IPS-NIHi7 (cell line): ENCODE measurements at regions not wholly inside any gene's neighbourhood (a gene's known extent, or its start where the extent isn't known, plus 50 kb on each side); places are given as distances from the start of the nearest gene placed in this dataset.
A peak's percentile ranks its signal among the peaks of the same experiment; 100 is the strongest.
"Not testable (repeated sequence)": the region's sequence is repeated elsewhere in the genome, so short reads cannot be mapped to it uniquely, and the experiment has no call there.

ENCODE experiments used
- DNase-seq: peaks from one replicate; pipeline ENCODE4 v3.0.0; 2012; ENCODE audit warnings: mixed read lengths; ENCODE audit errors: extremely low spot score

DNA sequence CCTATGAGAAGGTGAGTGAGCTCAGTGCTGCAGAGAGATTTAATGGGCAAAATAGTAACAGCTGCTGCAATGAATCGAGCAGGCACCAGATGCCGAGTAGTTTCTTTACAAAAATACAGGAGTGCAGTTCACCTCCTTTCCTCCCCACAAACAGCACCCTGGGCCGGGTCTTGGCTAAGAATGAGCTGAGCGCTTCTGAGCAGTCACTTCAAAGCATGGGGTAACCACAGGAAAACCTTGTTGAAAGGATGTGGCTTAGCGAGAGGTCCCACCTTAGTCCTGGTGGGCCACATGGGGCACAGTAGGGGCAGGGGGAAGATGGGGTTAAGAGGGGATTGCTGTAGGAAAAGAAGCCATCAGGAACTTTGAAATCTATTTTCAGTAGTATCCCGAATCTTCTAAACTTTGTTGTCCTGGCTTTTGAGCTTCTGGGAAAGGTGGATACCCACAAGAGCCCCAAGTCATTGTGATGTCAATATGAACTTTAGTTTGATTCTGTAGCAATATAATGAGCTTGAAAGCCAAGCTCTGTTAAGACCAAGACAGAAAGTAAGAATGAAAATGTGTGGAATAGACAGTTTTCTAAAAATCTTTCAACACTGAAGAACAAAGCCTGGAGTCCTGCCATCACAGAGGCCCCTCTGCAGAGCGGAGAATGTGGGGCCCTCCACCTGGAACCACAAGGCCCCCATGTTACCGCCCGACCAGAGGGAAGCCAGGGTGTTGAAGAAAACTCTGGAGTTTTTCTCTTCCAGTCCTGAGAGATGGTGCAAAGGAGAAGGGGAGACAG, 101.0 kb upstream of the ZNF236 start:
- no peak for DNase-seq

- no peak for DNase-seq
These were observed 101.7 kb upstream of the ZNF236 start for GRCh38 chr18:76720683-76721082.

- no peak for DNase-seq
These were observed 107.2 kb upstream of the ZNF236 start for GRCh38 chr18:76715012-76715610.

- DNase-seq = no peak
These were observed 108.9 kb upstream of the ZNF236 start for GRCh38 chr18:76713432-76713831.

DNA sequence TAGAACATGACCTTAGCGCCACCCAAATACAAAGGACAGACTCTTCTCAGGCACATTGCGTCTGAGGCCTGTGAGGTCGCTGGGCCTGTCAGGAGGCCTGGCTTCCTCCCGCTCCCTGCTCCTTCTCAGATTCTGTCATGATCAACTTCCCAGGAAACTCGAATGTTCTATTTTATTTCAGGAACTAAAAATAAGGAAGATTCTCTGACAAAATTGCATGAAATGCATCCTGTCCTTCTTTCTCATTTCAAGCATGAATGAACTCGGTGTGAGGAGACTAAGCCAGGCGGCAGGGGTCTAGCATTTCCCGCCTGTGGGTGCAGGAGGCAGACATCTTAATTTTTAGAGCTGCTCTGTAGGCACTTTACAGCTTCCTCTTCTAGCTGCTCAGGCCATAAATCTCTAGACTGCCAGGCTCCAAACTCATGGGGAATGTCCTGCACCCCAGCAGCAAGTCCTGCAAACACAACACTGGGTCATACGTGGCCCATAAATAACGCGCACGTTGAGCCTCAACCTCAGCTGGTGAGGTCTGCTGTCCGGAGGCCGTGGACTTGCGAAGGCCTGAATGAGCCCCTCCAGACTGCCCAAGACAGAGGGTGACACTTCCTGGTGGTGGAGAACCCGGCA, 109.7 kb upstream of the ZNF236 start:
- no peak for DNase-seq

- DNase-seq = no peak
These were observed 111.5 kb upstream of the ZNF236 start for GRCh38 chr18:76710646-76711520.

- DNase-seq = peak; percentile 76
These were observed 112.4 kb upstream of the ZNF236 start for GRCh38 chr18:76709659-76710645.

DNA sequence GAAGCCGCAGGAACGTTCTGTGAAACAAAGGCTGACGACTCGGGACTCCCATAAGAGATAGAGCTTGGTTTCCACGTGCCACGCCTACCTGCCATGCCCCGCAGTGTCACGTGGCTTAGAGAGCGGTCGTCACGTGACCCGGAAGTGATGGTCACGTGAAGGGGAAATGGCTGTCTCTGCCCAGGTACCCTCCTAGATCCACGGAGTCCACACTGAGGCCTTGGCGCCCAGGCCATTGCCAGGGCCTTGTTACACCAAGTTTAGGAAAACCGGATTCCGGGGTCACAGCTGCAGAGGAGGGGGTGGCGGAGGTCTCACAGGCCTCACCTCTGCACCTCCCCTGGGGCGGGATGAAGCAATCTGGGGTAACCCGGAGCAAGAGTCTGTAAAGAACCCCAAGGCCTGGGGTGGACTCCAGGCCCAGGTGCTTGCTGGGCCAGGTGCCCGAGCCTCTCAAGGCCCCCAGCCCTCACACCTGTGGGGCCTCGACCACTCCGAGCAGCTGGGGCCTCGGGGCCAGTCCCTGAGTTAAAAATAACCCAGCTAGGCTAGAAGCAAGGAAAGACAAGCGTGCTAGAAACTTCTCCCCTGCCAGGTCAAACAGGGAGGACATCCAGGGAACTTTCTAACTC, 113.5 kb upstream of the ZNF236 start:
- DNase-seq = no peak

DNA sequence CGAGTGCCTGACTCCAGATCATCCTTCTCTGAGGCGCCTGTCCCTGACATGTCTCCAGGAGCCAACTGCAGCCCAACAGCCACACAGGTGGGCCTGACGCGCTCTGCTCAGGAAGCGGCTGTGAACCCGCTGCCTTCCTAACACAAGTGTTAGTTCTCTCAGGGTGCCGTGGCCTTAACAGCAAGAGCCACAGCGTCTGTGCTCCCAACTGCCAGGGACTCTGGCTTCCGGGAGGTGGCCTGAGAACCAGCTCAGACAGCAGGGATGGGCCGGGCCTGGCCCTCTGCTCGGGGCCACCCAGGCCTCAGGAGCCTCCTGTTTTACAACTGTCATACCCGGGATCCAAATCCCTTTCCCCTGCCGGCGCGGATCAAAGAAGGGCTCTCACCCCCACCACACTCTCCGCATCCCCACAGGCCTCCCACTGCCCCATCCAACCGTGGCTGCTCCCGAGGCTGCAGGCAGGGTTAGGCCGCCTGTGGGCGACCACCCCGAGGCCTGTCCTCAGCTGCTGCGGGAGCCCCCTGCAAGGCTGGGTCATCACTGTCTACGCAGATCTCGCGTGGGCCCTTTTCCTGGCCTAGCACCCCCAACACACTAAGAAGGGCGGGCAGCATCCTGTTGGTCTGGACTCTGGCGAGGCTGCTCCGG, 114.2 kb upstream of the ZNF236 start:
- no peak for DNase-seq

DNA sequence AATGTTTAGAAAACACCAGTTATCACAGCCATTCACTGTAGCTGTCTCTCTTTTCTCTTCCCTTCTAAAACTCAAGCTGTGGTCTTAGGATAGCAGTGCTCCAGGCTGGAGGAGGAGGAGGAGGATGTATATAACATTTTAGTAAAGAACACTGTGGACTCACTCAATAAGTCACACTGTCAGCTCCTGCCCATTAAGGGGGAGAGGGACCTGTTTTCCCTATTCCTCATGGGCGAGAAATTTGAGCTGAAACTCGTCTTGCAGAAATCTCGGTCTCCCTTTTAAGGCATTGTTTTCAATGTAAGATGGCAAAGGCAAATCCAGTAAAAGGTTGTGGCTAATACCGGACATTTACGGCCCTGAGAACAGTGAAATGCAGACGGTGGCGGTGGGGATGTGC, 114.8 kb upstream of the ZNF236 start:
- no peak for DNase-seq

- not testable (repeated sequence) for DNase-seq
These were observed 117.8 kb upstream of the ZNF236 start for GRCh38 chr18:76704589-76704988.

- DNase-seq = no peak
These were observed 122.4 kb upstream of the ZNF236 start for GRCh38 chr18:76699923-76700322.

DNA sequence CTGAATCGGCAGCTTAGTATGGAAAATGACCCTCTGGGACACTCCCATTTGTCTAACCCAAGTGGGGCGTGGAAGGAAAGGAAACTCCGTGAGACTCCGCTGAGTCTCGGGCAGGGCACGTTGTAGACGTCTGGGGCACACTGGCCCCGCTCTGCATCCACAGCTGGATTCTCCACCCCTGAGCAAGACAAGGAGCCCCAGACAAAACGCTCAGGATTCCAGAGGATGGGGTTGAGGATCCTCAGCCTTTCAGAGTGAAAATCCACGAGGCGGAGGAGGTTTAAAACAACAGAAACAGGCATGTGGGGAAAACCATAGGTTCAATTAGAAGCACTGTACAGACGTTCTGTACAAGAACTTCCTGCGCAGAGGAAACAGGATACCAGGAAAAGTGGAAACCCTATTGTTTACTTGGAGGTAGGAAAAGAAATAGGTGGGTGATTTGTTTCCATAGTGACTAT, 124.9 kb upstream of the ZNF236 start:
- no peak for DNase-seq

GRCh38 chr18:76691800-76692199, 130.6 kb upstream of the ZNF236 start:
- DNase-seq = no peak

DNA sequence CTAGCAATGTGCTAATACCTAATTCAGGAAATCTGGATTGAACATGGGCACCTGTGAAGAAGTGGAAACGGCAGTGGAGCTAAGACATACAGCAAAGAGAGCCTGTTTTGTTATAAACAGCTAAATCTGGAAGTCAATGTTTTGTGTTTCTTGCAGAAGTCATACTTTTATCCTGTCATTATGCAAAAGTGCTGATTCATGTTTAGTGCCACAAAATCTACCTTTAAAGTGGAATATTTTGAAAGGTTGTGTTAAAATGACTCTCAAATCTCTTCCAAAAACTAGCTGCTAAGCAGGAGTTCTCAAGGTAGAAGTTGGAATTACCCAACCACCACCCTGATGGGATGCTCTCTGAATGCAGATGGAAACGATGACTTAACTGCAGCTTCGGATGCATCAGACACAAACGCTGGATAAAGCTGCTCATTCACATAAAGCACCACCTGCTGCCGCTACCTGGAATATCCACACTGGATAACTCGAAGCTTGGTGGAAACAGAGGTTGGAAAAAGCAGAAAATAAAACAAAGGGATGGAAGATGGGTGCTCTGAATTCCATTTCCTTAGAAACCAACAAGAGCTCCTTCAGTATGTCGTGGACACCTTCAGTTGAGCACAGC, 132.6 kb upstream of the ZNF236 start:
- no peak for DNase-seq

GRCh38 chr18:76688724-76689472, 133.5 kb upstream of the ZNF236 start:
- DNase-seq = no peak

DNA sequence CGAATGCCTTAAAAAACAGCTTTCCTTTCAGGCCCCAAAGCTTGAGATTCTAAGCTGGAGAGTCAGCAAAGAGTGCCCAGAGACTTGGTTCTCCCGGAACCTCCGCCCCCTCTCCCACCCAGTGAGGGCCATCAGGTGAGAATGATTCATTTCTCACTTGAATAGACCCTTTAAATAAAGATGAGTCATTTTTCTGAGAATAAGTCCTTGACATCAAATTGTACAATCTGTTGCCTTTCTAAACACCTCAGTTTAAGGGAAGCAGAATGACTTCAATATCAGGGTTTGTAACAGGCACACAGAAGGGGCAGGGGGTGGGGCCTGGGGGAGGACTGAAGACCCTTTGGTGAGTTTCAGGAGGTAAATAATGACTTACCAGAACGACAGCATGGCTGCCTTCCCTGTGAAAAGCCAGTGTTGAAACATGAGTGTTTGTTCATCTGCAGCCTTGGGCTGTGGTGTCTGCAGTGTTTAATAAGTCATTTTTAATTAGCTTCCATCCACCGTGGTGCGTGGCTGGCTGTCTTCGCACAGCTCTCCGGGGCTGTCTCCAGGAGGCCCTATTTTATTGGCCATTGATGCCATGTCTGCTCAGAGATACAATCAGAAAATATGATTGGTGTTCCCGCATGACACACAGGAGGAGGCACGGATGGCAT, 134.9 kb upstream of the ZNF236 start:
- no peak for DNase-seq

DNA sequence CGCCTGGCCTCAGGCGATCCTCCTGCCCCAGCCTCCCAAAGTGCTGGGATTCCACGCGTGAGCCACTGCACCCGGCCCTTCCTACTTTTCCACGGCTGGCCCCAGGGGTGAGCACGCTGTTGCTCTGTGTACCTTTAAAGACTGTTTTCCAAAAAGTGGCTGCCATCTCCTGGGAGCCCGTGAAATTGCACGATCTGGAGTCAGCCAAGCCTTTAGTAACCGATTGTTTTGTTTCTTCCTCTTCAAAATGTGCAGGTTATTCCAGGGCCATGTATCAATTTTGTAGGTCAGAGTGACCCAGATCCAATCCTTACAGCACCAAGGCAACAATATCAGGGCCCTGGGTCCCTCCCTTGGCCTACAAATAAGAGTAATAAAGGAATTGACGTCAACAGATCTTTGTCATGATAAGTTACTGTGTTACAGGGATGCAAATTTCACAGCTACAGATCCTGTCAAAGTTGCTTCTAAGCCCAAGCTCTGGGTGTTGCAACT, 135.6 kb upstream of the ZNF236 start:
- DNase-seq = peak; percentile 63
